Stomach (tissue), 8 donors: ENCODE measurements at regions not wholly inside any gene's neighbourhood (a gene's known extent, or its start where the extent isn't known, plus 50 kb on each side); places are given as distances from the start of the nearest gene placed in this dataset.
"Not testable (repeated sequence)": the region's sequence is repeated elsewhere in the genome, so short reads cannot be mapped to it uniquely, and the experiment has no call there.

Source experiments
- DNase-seq, 2 donors: peaks; one replicate each; pipeline versions ENCODE4 v3.0.0 to v3.0.0-alpha.2; 2013 to 2019
- H3K27ac ChIP-seq, 5 donors: fragments of 200-600 bp in 4 of 5; sonication (generic) in 4 of 5; one replicate each; pipeline ENCODE4 v1.5.1; 2013 to 2019; ENCODE audit warnings: mild to moderate bottlenecking in 1 of 5, moderate library complexity in 1 of 5
- H3K27me3 ChIP-seq, 3 donors: fragments of 200-600 bp; sonication (generic); one replicate each; pipeline ENCODE4 v1.5.1; 2017 to 2019; ENCODE audit warnings: mixed run types in 1 of 3
- H3K36me3 ChIP-seq, 4 donors: fragments of 200-600 bp; sonication (generic); 1 replicate in 3 of 4; 2 replicates in 1 of 4; pipeline ENCODE4 v1.5.1; 2016 to 2019
- H3K4me1 ChIP-seq, 4 donors: fragments of 200-600 bp; sonication (generic); one replicate each; pipeline ENCODE4 v1.5.1; 2016 to 2019
- H3K4me3 ChIP-seq, 4 donors: fragments of 200-600 bp; sonication (generic) in 3 of 4; one replicate each; pipeline ENCODE4 v1.5.1; 2016 to 2019; ENCODE audit warnings: mild to moderate bottlenecking in 1 of 4
- H3K9me3 ChIP-seq, 4 donors: fragments of 200-600 bp; sonication (generic); one replicate each; pipeline ENCODE4 v1.5.1; 2016 to 2019
- EP300 ChIP-seq: sonication (generic); formaldehyde crosslinking; IDR thresholded peaks from one replicate; pipeline ENCODE4 v1.6.1; 2017; ENCODE audit warnings: antibody characterized with exemption
- POLR2A ChIP-seq, 4 donors: fragments of 450-650 bp; IDR thresholded peaks; one replicate each; pipeline ENCODE4 v1.6.1; 2016; ENCODE audit warnings: antibody characterized with exemption in 4 of 4, control low read depth in 2 of 4, mild to moderate bottlenecking in 1 of 4, moderate library complexity in 1 of 4
- POLR2AphosphoS5 ChIP-seq, 3 donors: sonication (generic); formaldehyde crosslinking; IDR thresholded peaks; one replicate each; pipeline ENCODE4 v1.6.1; 2016; ENCODE audit warnings: antibody characterized with exemption in 3 of 3
- WGBS, 5 donors: extraction: QIAGEN DNeasy Blood & Tissue Kit in 3 of 5; methylation state at CpG; one replicate each; pipeline versions ENCODE4 v1.1.5 to v1.1.7; 2013 to 2018; 5-methylcytosine and 5-hydroxymethylcytosine counted together
- intact Hi-C: fragments of 100-400 bp; cut with DNase I; formaldehyde crosslinking; loops from one replicate; pipeline ENCODE4 v1.15.1; 2023; ENCODE audit warnings: low total_unique reads
- TF ChIP-seq, protein P1 (sequence below), 7 experiments: fragments of 450-650 bp in 4 of 7; fragments of 200-600 bp in 3 of 7; sonication (generic) in 3 of 7; IDR thresholded peaks; one replicate each; pipeline ENCODE4 v1.5.1; 2016 to 2019; ENCODE audit warnings: antibody characterized with exemption in 7 of 7, control low read depth in 2 of 7, mild to moderate bottlenecking in 1 of 7
- donor health status: healthy with polysubstance abuse.
- donor health status: Bipolar disorder and iron deficiency.
- donor health status: healthy.

- Histone ChIP-seq H3K9me3 (no peaks in the 10 kb centered on the region), H3K4me3 (no peak overlapping the region), H3K27ac (no peak overlapping the region), H3K4me1 (no peaks in the 10 kb centered on the region), H3K36me3 (no peaks in the 10 kb centered on the region), H3K27me3 (no peaks in the 10 kb centered on the region)
- TF ChIP-seq POLR2AphosphoS5 (IDR thresholded peaks at IDR 0.05) (no peak), POLR2A (IDR thresholded peaks at IDR 0.05) (no peak)
- TF ChIP-seq, protein P1, sequence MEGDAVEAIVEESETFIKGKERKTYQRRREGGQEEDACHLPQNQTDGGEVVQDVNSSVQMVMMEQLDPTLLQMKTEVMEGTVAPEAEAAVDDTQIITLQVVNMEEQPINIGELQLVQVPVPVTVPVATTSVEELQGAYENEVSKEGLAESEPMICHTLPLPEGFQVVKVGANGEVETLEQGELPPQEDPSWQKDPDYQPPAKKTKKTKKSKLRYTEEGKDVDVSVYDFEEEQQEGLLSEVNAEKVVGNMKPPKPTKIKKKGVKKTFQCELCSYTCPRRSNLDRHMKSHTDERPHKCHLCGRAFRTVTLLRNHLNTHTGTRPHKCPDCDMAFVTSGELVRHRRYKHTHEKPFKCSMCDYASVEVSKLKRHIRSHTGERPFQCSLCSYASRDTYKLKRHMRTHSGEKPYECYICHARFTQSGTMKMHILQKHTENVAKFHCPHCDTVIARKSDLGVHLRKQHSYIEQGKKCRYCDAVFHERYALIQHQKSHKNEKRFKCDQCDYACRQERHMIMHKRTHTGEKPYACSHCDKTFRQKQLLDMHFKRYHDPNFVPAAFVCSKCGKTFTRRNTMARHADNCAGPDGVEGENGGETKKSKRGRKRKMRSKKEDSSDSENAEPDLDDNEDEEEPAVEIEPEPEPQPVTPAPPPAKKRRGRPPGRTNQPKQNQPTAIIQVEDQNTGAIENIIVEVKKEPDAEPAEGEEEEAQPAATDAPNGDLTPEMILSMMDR (IDR thresholded peaks at IDR 0.05), result no peak
- intact Hi-C loops, result no loop called here
- no peak for DNase-seq
- 69 to 86% (median 83%) methylated on average over 4 of the region's 4 CpGs for WGBS, 5 donors
Measured at GRCh38 chr14:56063131-56063530, 55.1 kb upstream of the PELI2 start.

- no peak for DNase-seq
- TF ChIP-seq POLR2AphosphoS5 (IDR thresholded peaks at IDR 0.05) (no peak), EP300 (no peak), POLR2A (IDR thresholded peaks at IDR 0.05) (no peak)
- TF ChIP-seq, protein P1 (IDR thresholded peaks at IDR 0.05), result no peak
- 69 to 78% (median 71%) methylated on average over 4 to 5 of the region's 5 CpGs for WGBS, 5 donors
- H3K4me1 ChIP-seq, result no peaks in the 10 kb centered on the region
- intact Hi-C loops, result no loop called here
- no peak overlapping the region for H3K4me3 ChIP-seq
- H3K27ac ChIP-seq, result no peak overlapping the region
- H3K36me3 ChIP-seq, result no peaks in the 10 kb centered on the region
- no peaks in the 10 kb centered on the region for H3K27me3 ChIP-seq
- H3K9me3 ChIP-seq, result no peaks in the 10 kb centered on the region
Measured at GRCh38 chr14:56064513-56064912, 53.7 kb upstream of the PELI2 start.

DNA sequence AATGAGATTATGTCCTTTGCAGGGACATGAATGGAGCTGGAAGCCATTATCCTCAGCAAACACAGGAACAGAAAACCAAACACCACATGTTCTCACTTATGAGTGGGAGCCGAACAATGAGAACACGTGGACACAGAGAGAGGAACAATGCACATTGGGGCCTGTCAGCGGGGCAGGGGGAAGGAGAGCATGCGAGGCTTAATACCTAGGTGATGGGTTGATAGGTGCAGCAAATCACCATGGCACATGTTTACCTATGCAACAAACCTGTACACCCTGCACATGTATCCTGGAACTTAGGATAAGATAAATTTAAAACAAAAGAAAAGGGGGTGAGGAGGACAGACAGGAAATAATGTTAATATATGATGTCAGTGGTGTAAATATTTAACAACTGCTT is 53.0 kb upstream of the PELI2 start:
- H3K4me1 ChIP-seq, DNase-seq, H3K4me3 ChIP-seq, intact Hi-C loops, H3K27ac ChIP-seq, H3K9me3 ChIP-seq, H3K27me3 ChIP-seq, H3K36me3 ChIP-seq: not testable (repeated sequence)
- 53 to 91% (median 61%) methylated on average over 4 of the region's 4 CpGs for WGBS, 5 donors

GRCh38 chr14:56065621-56066290 is 52.5 kb upstream of the PELI2 start:
- no peak for DNase-seq
- Histone ChIP-seq H3K36me3 (no peaks in the 10 kb centered on the region), H3K4me1 (no peaks in the 10 kb centered on the region), H3K27me3 (no peaks in the 10 kb centered on the region), H3K9me3 (no peaks in the 10 kb centered on the region), H3K4me3 (no peak overlapping the region), H3K27ac (no peak overlapping the region)
- intact Hi-C loops, result no loop called here
- WGBS, 5 donors, result 82 to 92% (median 89%) methylated on average over 5 of the region's 5 CpGs
- TF ChIP-seq POLR2A (IDR thresholded peaks at IDR 0.05), result no peak
- TF ChIP-seq, protein P1 (IDR thresholded peaks at IDR 0.05), result no peak
- no peak for TF ChIP-seq POLR2AphosphoS5 (IDR thresholded peaks at IDR 0.05)
- TF ChIP-seq EP300, result no peak
